A549 (cell line): ENCODE measurements at regions not wholly inside any gene's neighbourhood (a gene's known extent, or its start where the extent isn't known, plus 50 kb on each side); places are given as distances from the start of the nearest gene placed in this dataset.

Experiments used
- ATAC-seq, 2 experiments: fragments of 200-7000 bp in 1 of 2; fragments of >200 bp in 1 of 2; cut with Nextera tagmentation in 1 of 2; cut with Tn5 transposase in 1 of 2; 3 replicates each; pipeline versions ENCODE4 v1.8.0 to v1.9.1; 2018 to 2020; ENCODE audit warnings: mild to moderate bottlenecking in 1 of 2, moderate library complexity in 1 of 2
- CTCF ChIA-PET: fragments of 300-600 bp; sonication (Branson Sonifier 250); formaldehyde crosslinking; extraction: SDS; loops from one replicate; lab custom pipeline; 2021; ENCODE audit warnings: antibody characterized with exemption, inconsistent platforms; lab: Yijun Ruan, JAX
- POLR2A ChIA-PET: fragments of 350-600 bp; formaldehyde crosslinking; extraction: SDS; loops from one replicate; lab custom pipeline; 2021; ENCODE audit warnings: antibody characterized with exemption, inconsistent platforms; lab: Yijun Ruan, JAX
- DNase-seq, 2 experiments: peaks; one replicate each; pipeline versions ENCODE4 v3.0.0 to v3.0.0-alpha.2; 2011 to 2016; ENCODE audit warnings: low read depth in 1 of 2, low spot score in 1 of 2
- FAIRE-seq: peaks from 2 replicates; lab custom pipeline; 2011; peaks lifted over from hg19 to GRCh38; lab: Jason Lieb, UNC
- H3K27ac ChIP-seq, 2 experiments: fragments of >200 bp; sonication (Bioruptor Twin); formaldehyde crosslinking; 3 replicates each; pipeline ENCODE4 v1.5.1; 2016 to 2017
- H3K4me1 ChIP-seq: fragments of >200 bp; sonication (Bioruptor Twin); formaldehyde crosslinking; 3 replicates; pipeline ENCODE4 v1.6.1; 2016
- H3K4me2 ChIP-seq: fragments of >200 bp; sonication (Bioruptor Twin); formaldehyde crosslinking; 3 replicates; pipeline ENCODE4 v1.6.1; 2016
- H3K4me3 ChIP-seq: fragments of >200 bp; sonication (Bioruptor Twin); formaldehyde crosslinking; 3 replicates; pipeline ENCODE4 v1.5.1; 2016
- H3K9me3 ChIP-seq: fragments of >200 bp; sonication (Bioruptor Twin); formaldehyde crosslinking; 3 replicates; pipeline ENCODE4 v1.6.1; 2016
- CBX8 ChIP-seq: fragments of 200-600 bp; sonication (generic); IDR thresholded peaks from 2 replicates; pipeline ENCODE4 v1.6.1; 2016
- CEBPB ChIP-seq, 2 experiments: fragments of >200 bp in 1 of 2; sonication (Bioruptor Twin) in 1 of 2; formaldehyde crosslinking in 1 of 2; IDR thresholded peaks; 2 replicates each; pipeline ENCODE4 v1.6.1; 2012 to 2016
- EHMT2 ChIP-seq: fragments of 200-600 bp; sonication (generic); IDR thresholded peaks from 2 replicates; pipeline ENCODE4 v1.6.1; 2016; ENCODE audit warnings: antibody characterized with exemption, low read depth, mild to moderate bottlenecking, moderate library complexity
- EP300 ChIP-seq, 2 experiments: fragments of >200 bp; sonication (Bioruptor Twin); formaldehyde crosslinking; IDR thresholded peaks; 2 replicates in 1 of 2; 3 replicates in 1 of 2; pipeline ENCODE4 v1.6.1; 2016 to 2017
- ESRRA ChIP-seq: fragments of 150-350 bp; IDR thresholded peaks from 2 replicates; pipeline ENCODE4 v1.6.1; 2014; ENCODE audit warnings: mild to moderate bottlenecking, low read length, borderline replicate concordance
- FOXS1 ChIP-seq: fragments of 250-450 bp; sonication (Bioruptor Pico); IDR thresholded peaks from 2 replicates; pipeline ENCODE4 v1.5.0; 2020; ENCODE audit warnings: mild to moderate bottlenecking, moderate library complexity
- HDAC2 ChIP-seq: fragments of 200-600 bp; sonication (generic); IDR thresholded peaks from 2 replicates; pipeline ENCODE4 v1.6.1; 2016
- HEYL ChIP-seq: fragments of 250-450 bp; sonication (Bioruptor Pico); IDR thresholded peaks from 2 replicates; pipeline ENCODE4 v1.8.0; 2021; ENCODE audit warnings: mild to moderate bottlenecking, moderate library complexity
- HOXA7 ChIP-seq: fragments of 250-450 bp; sonication (Bioruptor Pico); IDR thresholded peaks from 2 replicates; pipeline ENCODE4 v1.5.0; 2020; ENCODE audit warnings: mild to moderate bottlenecking, moderate library complexity
- HOXB5 ChIP-seq: fragments of 250-450 bp; sonication (Bioruptor Pico); IDR thresholded peaks from 2 replicates; pipeline ENCODE4 v1.5.0; 2020; ENCODE audit warnings: mild to moderate bottlenecking, moderate library complexity
- JUN ChIP-seq, 2 experiments: fragments of >200 bp; sonication (Bioruptor Twin); formaldehyde crosslinking; IDR thresholded peaks; 2 replicates in 1 of 2; 3 replicates in 1 of 2; pipeline ENCODE4 v1.6.1; 2016 to 2017
- KDM5A ChIP-seq: fragments of 200-600 bp; sonication (generic); IDR thresholded peaks from 2 replicates; pipeline ENCODE4 v1.6.1; 2016; ENCODE audit warnings: antibody characterized with exemption, mild to moderate bottlenecking
- MYC ChIP-seq: IDR thresholded peaks from 2 replicates; pipeline ENCODE4 v1.6.1; 2012; ENCODE audit warnings: mild to moderate bottlenecking, inconsistent platforms, low read length, improper control_type of control experiment, borderline replicate concordance
- NFE2L2 ChIP-seq: fragments of 150-350 bp; conservative IDR thresholded peaks from 2 replicates; pipeline ENCODE4 v1.6.1; 2014; ENCODE audit warnings: low read length
- NPAS2 ChIP-seq: fragments of 250-450 bp; sonication (Bioruptor Pico); IDR thresholded peaks from 2 replicates; pipeline ENCODE4 v1.8.0; 2022; ENCODE audit warnings: mild to moderate bottlenecking, moderate library complexity, borderline replicate concordance
- NR3C1 ChIP-seq: fragments of >200 bp; sonication (Bioruptor Twin); formaldehyde crosslinking; IDR thresholded peaks from 3 replicates; pipeline ENCODE4 v1.6.1; 2017
- POLR2A ChIP-seq: IDR thresholded peaks from 2 replicates; pipeline ENCODE4 v1.6.1; 2012; ENCODE audit warnings: mild to moderate bottlenecking, low read length
- POLR2AphosphoS2 ChIP-seq: conservative IDR thresholded peaks from 2 replicates; pipeline ENCODE4 v1.6.1; 2012; ENCODE audit warnings: low read length, improper control_type of control experiment, inconsistent platforms
- RFX5 ChIP-seq: fragments of 450-650 bp; IDR thresholded peaks from 2 replicates; pipeline ENCODE4 v1.7.1; 2014; ENCODE audit warnings: antibody characterized with exemption, mild to moderate bottlenecking, moderate library complexity
- RNF2 ChIP-seq: fragments of 200-600 bp; sonication (generic); IDR thresholded peaks from 2 replicates; pipeline ENCODE4 v1.6.1; 2016; ENCODE audit warnings: low read depth, mild to moderate bottlenecking, antibody characterized with exemption, moderate library complexity, borderline replicate concordance
- SMC3 ChIP-seq: fragments of >200 bp; sonication (Bioruptor Twin); formaldehyde crosslinking; IDR thresholded peaks from 3 replicates; pipeline ENCODE4 v1.6.1; 2018; ENCODE audit warnings: inconsistent platforms
- TFCP2L1 ChIP-seq: fragments of 250-450 bp; sonication (Bioruptor Pico); IDR thresholded peaks from 2 replicates; pipeline ENCODE4 v1.5.0; 2021; ENCODE audit warnings: mild to moderate bottlenecking
- TP53 ChIP-seq: fragments of 250-450 bp; sonication (Bioruptor Pico); IDR thresholded peaks from 2 replicates; pipeline ENCODE4 v1.5.0; 2021; ENCODE audit warnings: mild to moderate bottlenecking, moderate library complexity
- ZFP36 ChIP-seq: fragments of 450-650 bp; IDR thresholded peaks from 2 replicates; pipeline ENCODE4 v1.6.1; 2014; ENCODE audit warnings: borderline replicate concordance; ENCODE audit not compliant: partially characterized antibody
- WGBS: methylation state at CpG from one replicate; pipeline ENCODE4 v1.1.6; 2017; ENCODE audit errors: missing lambda C conversion rate; 5-methylcytosine and 5-hydroxymethylcytosine counted together
- TF ChIP-seq, protein P1 (sequence below): IDR thresholded peaks from 2 replicates; pipeline ENCODE4 v1.6.1; 2012; ENCODE audit warnings: low read depth, borderline replicate concordance
- TF ChIP-seq, protein P2 (sequence below): fragments of >200 bp; sonication (Bioruptor Twin); formaldehyde crosslinking; IDR thresholded peaks from 3 replicates; pipeline ENCODE4 v1.5.1; 2016

DNA sequence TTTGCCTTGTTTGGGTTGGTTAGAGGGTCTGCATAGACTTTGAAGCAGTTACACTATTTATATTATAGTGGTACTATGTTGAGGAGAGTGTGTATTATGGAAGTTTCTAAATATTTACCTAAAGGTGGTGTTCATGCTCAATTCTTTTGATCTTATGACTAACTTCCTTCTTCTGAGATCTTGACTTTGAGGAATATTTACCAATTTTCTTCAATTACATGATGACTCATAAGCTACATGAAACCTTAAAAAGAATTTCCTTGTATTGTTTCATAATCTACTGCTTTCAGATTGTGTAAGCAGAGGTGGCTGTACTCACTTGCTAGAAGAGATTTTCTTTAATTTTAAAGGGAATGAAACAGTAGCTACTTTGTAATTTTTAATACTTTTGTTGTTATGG is 276.1 kb downstream of the TAF11L14 start (continued):
- TF ChIP-seq TP53 (CRISPR knock-in tag) (no peak), NFE2L2 (no peak), ESRRA (no peak), POLR2AphosphoS2 (no peak), CEBPB (IDR thresholded peaks at IDR 0.05) (peak; percentile 94 to 98), RNF2 (no peak), NR3C1 (no peak), JUN (IDR thresholded peaks at IDR 0.05) (peak; percentile 22 to 97; a peak in 3 of 5 replicates), FOXS1 (CRISPR knock-in tag) (no peak)

- 86% methylated on average over 3 of the region's 3 CpGs for WGBS
- POLR2A ChIA-PET, result no interaction called here
These were observed 278.5 kb downstream of the TAF11L14 start for GRCh38 chr5:17912794-17913193.

DNA sequence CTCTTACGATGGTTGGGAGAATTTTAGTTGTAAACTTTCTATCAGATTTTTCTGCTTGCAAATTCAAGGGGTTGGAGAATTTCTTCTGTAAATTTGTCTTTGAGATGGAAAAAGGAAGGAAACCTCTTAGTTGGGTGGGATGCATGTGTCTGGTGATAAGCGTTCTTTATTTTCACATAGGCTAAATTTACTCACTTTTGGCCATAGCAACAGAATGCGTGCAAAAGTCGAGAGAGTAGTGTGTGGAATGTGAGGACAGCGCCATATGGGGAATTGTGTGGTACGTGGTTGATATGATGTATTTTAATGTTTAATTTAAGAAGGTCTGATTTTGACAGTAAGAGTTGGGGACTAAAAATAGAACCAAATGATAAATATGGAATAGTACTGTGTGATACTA is 282.2 kb downstream of the TAF11L14 start:
- Histone ChIP-seq H3K4me3 (no peak overlapping the region), H3K9me3 (no peaks in the 10 kb centered on the region), H3K4me2 (no peak overlapping the region), H3K4me1 (peaks cover 8% of the 10 kb centered on the region; the same call in 1 of the 3 replicates), H3K27ac (no peak overlapping the region)
- no peak for TF ChIP-seq TP53 (CRISPR knock-in tag)
- TF ChIP-seq, protein P1, sequence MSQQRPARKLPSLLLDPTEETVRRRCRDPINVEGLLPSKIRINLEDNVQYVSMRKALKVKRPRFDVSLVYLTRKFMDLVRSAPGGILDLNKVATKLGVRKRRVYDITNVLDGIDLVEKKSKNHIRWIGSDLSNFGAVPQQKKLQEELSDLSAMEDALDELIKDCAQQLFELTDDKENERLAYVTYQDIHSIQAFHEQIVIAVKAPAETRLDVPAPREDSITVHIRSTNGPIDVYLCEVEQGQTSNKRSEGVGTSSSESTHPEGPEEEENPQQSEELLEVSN, result no peak
- WGBS, result 86% methylated on average over 6 of the region's 6 CpGs
- DNase-seq (no peak), ATAC-seq (no peak), FAIRE-seq (no peak)
- ChIA-PET CTCF (no interaction called here), POLR2A (no interaction called here)

More at GRCh38 chr5:17912794-17913193, 278.5 kb downstream of the TAF11L14 start:
- TF ChIP-seq HOXA7 (CRISPR knock-in tag), result no peak
- no peak for TF ChIP-seq EHMT2
- TF ChIP-seq CBX8, result no peak
- no peak for TF ChIP-seq HOXB5 (CRISPR knock-in tag)
- no peak for TF ChIP-seq ZFP36
- no peak for TF ChIP-seq SMC3
- TF ChIP-seq, protein P2, sequence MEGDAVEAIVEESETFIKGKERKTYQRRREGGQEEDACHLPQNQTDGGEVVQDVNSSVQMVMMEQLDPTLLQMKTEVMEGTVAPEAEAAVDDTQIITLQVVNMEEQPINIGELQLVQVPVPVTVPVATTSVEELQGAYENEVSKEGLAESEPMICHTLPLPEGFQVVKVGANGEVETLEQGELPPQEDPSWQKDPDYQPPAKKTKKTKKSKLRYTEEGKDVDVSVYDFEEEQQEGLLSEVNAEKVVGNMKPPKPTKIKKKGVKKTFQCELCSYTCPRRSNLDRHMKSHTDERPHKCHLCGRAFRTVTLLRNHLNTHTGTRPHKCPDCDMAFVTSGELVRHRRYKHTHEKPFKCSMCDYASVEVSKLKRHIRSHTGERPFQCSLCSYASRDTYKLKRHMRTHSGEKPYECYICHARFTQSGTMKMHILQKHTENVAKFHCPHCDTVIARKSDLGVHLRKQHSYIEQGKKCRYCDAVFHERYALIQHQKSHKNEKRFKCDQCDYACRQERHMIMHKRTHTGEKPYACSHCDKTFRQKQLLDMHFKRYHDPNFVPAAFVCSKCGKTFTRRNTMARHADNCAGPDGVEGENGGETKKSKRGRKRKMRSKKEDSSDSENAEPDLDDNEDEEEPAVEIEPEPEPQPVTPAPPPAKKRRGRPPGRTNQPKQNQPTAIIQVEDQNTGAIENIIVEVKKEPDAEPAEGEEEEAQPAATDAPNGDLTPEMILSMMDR, result no peak
- TF ChIP-seq ESRRA, result no peak
- no peak for TF ChIP-seq HDAC2
- TF ChIP-seq, protein P1, result no peak
- TF ChIP-seq HEYL, result no peak
- no peak for TF ChIP-seq NPAS2 (CRISPR knock-in tag)
- TF ChIP-seq RFX5, result no peak
- no peak for TF ChIP-seq FOXS1 (CRISPR knock-in tag)
- no peak for TF ChIP-seq MYC
- no peak for TF ChIP-seq TFCP2L1 (CRISPR knock-in tag)
- TF ChIP-seq EP300 (IDR thresholded peaks at IDR 0.05), result no peak
- TF ChIP-seq POLR2A, result no peak
- TF ChIP-seq NR3C1, result no peak
- TF ChIP-seq KDM5A, result no peak
- TF ChIP-seq, all 56 proteins: peak for 0
- H3K9me3 ChIP-seq, result no peaks in the 10 kb centered on the region
- no peak overlapping the region for H3K4me2 ChIP-seq
- H3K27ac ChIP-seq, result no peak overlapping the region
- ATAC-seq (no peak), DNase-seq (no peak), FAIRE-seq (no peak)
- CTCF ChIA-PET, result interaction anchor here (0.8 kb wide), 1 partner anchor 35 kb away, joined by 3 read pairs; no protein-coding TSS in a partner anchor
- H3K4me1 ChIP-seq, result peaks cover 18% of the 10 kb centered on the region
- no peak overlapping the region for H3K4me3 ChIP-seq
